Inflammatory macrophage (primary cell): ENCODE measurements at regions not wholly inside any gene's neighbourhood (a gene's known extent, or its start where the extent isn't known, plus 50 kb on each side); places are given as distances from the start of the nearest gene placed in this dataset.
"Not testable (repeated sequence)": the region's sequence is repeated elsewhere in the genome, so short reads cannot be mapped to it uniquely, and the experiment has no call there.

Experiments used
- DNase-seq, 2 donors: peaks; one replicate each; pipeline ENCODE4 v3.0.0-alpha.2; 2020 to 2022

DNA sequence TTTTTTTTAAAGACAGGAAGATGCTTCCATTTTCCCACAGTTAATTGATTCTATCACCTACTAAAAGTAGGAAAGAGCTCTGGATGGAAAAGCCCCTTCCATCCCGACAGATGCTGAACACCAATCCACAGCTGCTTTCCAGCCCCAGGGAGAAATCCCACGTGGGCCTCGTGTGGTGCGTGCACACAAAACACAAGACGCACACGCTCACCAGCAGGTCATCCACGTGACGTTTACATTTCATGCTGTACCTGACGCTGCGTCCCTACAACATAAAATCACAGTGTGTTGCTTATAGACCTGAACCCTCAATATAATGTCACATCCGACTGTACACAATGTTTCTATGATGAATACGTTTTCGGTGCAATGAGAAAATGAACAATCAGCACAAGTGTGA is 50.2 kb upstream of the DACT2 start:
- no peak for DNase-seq

DNA sequence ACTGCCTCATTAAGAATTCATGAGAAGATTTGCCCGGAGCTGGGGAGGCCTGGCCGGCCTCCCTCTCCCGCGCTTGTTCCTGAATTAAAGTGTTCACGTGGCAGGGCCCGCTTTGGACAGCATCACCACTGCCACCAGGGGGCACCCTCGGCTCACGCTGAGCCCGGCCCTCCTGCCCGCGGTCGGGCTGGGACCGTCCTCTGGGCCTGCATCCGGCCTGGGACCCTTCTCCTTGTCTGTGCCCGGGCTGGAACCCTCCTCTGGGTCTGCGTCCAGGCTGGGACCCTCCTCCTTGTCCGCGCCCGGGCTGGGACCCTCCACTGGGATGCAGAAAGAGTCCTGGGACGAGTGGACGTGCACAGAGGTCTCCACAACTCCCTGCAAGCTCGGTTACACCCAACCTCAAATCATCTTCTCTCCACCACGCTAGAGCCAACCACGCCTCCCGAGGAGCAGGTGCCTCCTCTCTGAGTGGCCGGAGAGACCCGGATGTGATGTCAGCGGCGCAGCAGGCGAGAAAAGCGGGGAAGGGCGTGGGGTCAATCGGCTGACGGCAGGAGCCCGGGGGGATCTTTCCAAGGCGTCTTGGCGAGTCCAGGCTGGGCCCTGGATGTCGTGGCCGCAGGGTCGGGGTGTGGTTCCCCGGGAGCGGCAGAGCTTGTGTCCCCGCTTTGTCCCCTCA is 50.9 kb upstream of the DACT2 start:
- DNase-seq: peak; percentile 13 to 30

DNA sequence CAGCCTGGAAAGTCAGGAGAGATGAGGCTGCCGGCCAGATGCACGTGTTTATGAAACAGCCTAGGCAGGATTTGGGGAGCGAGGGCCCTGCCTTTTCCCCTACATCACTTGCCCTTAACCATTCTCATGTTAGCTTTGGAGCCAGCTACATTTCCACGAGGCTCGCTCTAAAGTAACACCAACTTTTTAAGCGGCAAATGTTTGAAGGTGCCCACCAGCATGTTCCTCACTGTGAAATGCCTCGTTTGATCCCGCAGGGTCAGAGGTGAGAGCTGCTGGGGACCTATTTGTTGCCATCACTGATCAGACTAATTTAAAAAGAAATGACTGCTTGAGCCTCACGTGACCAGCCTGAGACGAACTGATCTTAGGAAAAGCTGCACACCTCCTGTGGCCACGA is 51.6 kb upstream of the DACT2 start:
- no peak for DNase-seq

DNA sequence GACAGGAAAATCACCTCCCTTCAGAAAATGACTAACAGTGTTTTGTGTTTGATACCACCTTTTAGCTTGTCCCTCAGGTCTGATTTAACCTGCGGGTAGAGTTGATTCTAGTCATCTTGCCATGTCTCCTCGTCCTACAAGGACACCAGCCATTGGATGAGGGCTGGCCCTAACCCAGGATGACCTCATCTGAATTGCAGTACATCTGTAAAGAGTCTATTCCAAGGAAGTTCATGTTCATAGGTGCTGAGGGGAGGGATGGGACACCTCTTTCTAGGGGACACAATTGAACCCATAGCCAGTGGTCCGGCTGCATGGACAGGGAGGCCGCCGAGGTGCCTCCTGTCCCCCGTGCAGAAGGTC is 52.0 kb upstream of the DACT2 start:
- DNase-seq: no peak

DNA sequence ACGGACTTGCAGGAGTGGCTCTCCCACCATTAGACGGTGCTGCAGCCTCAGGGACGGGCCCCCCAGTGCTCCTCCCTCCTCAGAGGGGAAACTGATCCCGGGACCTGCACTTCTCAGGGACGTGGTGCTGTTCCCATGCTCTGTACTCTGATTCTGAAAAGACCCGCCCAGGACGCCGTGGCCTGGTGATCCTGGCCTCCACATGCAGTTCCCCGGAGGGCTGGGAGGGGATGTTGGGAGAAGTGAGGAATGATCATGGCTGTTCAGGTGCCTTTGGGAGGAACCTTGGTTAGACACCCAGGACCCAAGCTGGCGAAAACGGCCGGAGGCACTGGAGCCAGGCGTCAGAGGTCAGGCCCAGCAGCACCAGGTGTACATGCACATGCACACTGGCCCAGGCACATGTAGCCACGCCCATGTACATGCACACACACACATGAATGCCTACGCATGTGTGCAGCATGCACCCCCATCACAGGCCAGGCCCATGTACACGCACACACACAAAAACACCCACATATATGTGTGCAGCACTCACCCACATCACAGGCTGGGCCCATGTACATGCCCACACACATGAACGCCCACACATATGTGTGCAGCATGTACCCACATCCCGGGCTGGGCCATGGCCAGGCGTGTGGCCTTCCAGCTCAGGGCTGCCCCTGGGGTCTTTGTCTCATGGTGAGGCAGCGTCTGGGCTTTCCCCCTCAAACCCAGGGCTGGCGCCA is 52.6 kb upstream of the DACT2 start:
- DNase-seq: no peak

DNA sequence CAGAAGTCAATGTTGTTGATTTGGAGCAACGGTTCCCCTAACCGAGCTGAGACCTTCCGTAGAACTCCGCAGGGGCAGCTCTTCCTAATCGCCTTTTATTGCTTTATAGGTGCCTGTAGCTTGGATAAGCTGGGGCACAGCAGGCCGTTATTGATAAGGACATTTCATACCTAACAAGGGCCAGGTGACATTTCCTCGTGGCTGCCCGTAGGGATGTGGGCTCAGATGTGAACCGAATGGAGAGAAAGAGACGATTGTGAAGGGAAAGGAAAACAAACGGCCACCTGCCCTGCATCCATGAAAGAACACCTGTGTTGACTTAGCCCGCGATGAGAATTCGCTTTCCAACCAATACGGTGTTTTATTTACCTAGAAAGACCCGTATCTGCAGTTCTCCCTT is 53.3 kb upstream of the DACT2 start:
- no peak for DNase-seq

DNA sequence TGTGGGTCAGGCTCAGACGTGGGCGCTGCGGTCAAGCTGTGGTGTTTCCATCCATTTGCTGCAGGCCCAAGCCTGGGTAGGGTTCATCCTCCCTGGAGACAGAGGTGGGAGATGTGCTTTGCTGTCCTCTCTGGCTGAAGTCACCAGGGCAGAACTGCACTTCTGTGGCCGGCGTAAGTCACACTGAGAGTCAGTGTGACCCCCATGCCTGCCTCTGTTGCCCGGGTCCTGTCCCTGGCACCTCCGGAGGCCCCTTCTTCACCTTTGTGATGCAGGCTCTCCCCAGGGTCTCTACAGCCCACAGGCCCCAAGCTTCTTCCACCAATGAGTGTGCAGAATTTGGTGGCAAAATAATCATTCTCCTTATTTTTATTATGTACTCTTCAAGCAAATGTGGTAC is 53.8 kb upstream of the DACT2 start:
- DNase-seq: no peak

DNA sequence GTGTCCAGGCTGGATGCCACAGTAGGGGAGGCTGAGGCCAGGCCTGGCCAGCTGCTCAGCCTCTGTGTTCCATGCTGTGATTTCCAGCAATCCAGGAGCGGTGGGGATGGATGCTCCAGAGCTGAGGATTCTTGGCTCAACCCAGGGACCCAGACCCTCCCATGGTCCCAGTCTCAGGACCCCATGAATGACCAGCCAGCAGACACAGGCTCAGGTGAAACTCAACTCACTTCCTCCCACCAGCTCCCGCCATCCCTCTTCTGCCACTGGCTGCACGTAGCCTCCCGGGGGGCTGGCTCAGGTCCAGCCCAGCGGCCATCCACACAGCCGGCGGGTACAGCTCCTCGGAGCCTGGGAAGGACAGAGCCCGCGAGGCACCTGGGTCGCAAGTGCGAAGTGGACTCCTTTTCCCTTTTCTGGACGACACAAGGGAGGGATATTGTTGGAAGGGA is 54.5 kb upstream of the DACT2 start:
- DNase-seq: no peak

DNA sequence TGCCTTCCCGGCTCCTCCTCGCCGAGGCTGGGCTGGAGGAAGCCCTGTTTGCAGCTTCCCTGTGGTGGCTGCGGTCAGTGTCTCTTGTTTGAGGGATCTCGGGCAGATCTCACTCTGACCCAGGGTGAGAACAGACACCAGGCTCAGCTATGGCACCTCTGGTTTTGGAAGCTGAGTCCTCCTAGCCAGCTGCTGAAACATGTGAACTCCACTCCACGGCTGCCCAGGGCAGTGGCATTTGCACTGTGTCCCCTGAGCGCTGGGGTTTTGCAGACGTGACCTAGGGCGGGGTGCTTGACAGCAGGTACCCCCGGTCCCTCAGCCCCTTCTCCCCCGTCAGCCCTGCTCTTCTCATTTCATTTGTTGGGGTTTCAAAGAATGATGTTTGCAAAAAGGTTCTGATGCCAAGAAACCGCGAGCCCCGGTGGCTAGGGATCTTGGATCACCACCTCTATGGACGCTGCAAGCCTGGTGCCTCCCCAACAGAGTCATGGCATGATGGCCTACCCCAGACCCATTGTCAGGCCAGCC is 55.0 kb upstream of the DACT2 start:
- no peak for DNase-seq

DNA sequence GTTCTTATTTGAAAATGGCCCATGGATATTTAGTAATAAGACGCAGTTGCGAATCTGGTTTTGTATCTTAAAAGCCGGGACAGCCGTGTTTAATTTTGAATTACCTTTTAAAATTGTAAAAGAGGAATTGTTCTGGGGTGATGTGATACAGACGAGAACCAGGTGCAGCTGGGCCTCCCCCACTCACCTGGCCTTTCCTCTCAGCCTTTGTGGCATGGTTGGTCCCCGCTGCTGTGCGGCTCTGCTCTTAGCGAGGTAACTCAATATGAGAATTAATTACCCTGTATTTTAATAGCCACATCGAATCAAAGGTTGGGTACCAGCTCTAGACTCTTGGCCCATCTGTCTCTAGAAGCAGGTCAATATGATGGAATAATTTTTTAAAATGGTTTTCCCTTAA is 56.5 kb upstream of the DACT2 start:
- no peak for DNase-seq

DNA sequence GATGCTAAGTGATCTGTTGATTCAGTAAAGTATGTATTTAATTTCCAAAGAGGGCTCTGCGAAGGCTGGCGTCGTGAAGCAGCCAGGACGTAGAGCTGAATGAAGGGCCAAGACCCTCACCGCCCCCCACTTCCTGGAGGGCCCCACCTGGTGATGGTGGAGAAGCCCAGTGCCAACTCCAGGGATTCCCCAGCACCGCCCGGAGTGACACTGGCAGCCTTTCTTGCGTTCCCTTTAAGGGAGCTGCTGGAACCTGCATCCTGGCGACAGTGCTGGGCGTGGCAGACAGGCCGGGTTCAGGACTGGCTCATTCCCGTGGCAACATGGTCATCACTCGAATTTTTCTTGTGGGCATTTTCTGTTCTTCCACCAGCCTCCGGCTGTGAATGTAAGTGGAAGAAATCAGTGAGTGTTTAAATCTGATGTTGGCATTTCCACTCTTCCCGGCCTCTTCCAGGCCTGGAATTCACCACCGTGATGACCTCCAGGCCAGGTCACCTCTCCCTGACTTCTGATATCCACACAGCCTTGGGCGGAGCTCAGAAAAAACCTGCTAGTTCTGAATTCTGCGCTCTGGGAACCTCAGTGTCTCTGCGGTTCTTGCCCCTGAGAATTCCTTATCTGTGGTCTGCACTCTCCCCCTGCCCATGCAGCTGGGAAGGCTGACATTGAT is 57.4 kb upstream of the DACT2 start:
- no peak for DNase-seq

DNA sequence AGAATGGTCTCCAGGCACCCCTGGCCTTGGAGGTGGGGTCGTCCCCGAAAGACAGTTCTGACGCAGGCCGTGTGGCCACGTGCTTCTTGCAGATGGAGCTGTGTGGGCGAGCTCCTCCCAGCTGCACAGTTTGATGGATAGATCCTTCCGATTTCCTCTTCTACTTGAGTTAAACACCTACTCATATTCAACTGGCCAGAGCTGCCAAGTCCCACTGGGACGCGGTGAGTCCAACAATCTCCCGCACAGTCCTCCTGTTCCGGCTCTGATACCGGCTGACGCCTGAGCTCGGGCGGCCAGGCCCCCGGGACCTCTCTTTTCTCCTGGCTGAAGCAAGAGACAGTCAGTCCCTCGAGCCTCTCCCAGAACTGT is 57.9 kb upstream of the DACT2 start:
- no peak for DNase-seq

DNA sequence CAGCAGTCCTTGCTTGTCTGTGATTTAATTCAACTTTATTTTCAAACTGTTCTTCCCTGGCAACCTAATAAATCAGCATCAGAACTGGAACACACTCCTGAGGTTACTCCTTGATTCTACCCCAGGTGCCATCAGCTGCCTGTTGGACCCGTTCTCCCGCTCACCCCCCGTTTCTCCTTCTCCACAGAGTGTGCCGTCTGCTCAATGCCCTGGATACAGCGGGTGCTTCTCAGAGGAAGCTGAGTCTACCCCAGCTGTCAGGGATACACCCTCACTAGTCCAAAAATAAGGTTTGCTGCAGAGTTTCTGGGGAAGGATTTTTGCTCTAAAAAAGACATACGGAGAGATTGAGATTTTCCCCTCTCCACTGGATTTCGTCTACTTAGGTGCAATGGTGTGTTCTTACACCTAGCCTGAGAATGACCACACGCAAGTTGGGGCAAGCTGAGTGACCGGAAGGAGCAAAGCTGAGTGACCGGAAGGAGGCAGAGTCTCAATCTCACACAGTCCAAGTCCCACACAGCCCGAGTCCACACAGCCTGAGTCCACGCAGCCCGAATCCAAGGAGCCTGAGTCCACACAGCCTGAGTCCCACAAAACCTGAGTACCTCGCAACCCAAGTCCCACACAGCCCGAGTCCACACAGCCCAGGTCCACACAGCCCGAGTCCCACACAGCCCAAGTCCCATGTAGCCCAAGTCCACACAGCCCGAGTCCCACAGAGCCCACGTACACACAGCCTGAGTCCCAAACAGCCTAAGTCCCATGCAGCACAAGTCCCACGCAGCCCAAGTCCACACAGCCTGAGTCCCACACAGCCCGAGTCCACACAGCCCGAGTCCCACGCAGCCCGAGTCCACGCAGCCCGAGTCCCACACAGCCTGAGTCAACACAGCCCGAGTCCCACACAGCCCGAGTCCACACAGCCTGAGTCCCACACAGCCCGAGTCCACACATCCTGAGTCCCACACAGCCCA is 58.6 kb upstream of the DACT2 start:
- no peak for DNase-seq

DNA sequence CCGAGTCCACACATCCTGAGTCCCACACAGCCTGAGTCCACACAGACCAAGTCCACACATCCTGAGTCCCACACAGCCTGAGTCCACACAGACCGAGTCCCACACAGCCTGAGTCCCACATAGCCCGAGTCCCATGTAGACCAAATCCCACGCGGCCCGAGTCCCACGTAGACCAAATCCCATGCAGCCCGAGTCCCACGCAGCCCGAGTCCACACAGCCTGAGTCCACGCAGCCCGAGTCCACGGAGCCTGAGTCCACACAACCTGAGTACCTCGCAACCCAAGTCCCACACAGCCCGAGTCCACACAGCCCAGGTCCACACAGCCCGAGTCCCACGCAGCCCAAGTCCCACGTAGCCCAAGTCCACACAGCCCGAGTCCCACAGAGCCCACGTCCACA is 60.0 kb upstream of the DACT2 start:
- not testable (repeated sequence) for DNase-seq

DNA sequence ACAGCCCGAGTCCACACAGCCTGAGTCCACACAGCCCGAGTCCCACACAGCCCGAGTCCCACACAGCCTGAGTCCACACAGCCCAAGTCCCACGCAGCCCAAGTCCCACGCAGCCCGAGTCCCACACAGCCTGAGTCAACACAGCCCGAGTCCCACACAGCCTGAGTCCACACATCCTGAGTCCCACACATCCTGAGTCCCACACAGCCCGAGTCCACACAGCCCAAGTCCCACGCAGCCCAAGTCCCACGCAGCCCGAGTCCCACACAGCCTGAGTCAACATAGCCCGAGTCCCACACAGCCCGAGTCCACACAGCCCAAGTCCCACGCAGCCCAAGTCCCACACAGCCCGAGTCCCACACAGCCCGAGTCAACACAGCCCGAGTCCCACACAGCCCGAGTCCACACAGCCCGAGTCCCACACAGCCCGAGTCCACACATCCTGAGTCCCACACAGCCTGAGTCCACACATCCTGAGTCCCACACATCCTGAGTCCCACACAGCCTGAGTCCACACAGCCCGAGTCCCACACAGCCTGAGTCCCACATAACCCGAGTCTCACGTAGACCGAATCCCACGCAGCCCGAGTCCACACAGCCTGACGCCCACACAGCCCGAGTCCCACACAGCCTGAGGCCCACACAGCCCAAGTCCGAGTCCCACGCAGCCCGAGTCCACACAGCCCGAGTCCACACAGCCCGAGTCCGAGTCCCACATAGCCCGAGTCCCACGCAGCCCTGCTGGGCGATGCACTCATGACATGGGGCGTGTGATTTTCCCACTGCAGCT is 60.6 kb upstream of the SMOC2 start:
- DNase-seq: not testable (repeated sequence)

DNA sequence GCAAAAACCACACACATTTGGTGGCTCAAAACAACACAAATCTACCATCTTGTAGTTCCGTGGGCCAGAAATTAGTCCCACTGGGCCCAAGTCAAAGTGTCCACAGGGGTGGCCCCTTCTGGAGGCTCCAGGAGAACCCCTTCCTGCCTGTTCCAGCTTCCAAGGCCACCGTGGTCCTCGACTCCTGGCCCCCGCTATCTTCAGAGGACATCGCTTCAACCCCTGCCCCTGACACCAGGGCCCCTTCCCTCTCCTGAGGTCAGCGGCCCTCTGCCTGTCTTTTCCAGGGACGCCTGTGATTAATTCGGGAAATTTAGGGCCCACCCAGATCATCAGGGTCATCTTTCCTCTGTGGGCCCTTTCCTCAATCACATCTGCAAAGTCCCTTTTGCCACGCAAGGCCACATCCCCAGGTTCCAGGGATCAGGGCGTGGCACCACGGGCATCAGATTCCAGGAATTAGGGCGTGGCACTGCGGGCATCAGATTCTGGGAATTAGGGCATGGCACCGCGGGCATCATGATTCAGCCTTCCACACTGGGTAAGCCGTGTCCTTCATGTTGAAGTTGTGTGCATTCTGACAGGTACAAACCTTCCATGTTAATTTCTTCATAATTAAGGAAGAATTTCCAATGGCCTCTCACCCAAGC is 59.9 kb upstream of the SMOC2 start:
- DNase-seq: no peak

DNA sequence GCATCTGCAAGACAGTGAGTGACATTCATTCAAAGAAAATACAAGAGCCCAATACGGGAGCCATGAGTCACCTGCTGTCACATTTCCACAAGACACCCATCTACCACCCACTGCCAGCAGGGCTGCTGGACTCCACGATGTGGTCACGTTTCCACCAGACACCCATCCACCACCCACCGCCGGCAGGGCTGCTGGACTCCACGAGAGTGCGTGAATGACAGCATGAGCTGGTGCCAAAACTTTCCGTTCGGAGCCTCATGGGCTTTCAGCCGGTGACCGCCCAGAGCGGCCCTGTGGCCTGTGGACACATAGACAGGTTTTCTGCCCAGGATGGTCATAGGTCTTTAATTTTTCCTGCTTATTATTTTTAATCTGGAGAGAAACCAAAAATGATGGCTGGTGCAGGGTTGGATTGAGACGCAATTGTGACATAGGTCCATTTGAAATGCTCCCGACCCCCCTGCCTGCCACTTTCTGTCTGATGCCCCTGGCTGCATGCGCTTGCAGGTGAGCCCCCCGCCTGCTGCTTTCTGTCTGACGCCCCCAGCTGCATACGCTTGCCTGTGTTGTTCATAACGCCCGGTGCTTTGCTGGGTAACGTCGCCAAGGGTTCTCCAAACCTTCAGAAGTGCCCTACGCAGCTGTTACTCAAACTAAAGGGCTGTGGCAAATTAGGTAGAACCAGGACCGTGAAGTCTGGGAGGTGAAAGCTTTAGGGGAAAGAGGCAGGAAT is 59.1 kb upstream of the SMOC2 start:
- DNase-seq: no peak

DNA sequence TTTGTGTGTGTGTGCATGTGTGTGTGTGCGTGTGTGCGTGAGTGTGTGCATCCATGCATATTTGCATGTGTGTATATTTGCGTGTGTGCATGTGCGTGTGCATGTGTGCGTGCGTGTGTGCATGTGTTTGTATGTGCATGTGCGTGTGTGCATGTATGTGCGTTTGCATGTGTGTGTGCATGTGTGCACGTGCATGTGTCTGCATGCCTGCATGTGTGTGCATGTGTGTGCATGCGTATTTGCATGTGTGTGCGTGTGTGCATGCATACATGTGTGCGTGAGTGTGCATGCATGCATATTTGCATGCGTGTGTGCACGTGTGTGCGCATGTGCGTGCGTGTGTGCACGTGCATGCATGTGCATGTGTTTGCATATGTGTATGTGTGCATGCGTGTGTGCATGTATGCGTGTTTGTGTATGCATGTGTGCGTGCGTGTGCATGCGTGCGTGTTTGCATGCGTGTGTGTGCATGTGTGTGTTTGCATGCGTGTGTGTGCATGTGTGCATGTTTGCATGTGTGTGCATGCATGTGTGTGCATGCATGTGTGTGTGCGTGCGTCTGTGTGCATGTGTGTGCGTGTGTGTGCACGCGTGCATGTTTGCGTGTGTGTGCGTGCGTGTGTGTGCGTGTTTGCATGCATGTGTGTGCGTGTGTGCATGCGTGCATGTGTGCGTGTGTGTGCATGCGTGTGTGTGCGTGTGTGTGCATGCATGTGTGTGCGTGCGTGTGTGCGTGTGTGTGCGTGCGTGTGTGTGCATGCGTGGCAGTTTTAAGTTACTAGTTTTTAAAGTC is 57.7 kb upstream of the SMOC2 start:
- DNase-seq: no peak
